Left renal pelvis (tissue), 4 donors: ENCODE measurements at regions not wholly inside any gene's neighbourhood (a gene's known extent, or its start where the extent isn't known, plus 50 kb on each side); places are given as distances from the start of the nearest gene placed in this dataset.

Experiments used
- DNase-seq, 4 donors: peaks; one replicate each; pipeline ENCODE4 v3.0.0-alpha.2; 2013; ENCODE audit warnings: low read depth in 4 of 4, low spot score in 3 of 4

DNA sequence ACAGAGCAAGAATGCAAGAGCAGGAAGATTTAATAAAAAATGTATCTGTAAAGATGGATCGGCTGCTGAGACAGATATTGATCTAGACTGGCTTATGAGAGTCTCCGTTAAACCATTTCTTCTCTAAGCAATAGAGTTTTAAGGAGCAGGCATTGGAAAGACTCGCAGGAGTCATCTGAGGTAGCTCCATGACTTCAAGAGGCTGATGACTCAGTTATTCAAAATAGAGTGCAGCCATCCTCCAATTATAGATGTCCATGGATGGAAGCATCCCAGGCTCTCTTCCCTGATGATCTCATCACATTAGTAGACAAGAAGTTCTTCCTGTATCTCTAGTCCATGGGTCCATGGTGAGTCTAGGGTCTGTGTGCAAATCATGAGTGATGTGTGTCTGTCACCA is 638.3 kb upstream of the TMEM132C start:
- no peak for DNase-seq

DNA sequence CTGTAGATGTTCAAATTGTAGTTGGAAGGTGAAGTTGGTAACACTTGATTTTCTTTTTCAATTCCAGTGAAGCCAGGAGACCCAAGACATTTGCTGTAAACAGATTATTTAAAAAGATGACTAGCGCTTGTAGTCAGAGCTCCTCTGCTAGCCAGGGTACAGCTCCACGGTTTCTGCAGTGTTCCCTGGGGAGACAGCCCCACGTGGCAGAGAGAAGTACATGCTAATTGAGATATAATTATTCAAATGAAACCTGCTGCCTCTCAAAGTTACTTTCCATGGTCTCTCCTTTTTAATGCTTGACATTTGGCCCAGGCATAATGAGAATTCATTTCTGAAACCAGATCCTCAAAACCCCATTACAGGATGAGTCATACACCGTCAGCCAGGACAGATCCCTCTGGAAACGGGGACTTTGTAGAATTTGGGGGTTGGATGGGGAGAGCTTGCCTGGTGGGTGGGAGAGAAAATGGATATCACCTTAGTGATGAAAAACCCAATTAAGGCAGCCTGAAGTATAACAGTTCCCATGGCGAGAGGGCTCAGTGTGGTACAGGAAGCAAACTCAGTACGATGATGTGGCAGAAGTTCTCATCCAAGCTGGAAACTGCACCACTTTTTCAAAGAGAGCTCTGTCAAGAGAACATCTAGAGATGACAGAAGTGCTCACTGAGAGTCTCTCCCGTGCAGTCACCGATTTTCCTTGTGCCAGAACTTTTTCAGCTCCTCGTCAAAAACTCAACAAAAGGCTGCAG is 637.7 kb upstream of the TMEM132C start:
- no peak for DNase-seq

DNA sequence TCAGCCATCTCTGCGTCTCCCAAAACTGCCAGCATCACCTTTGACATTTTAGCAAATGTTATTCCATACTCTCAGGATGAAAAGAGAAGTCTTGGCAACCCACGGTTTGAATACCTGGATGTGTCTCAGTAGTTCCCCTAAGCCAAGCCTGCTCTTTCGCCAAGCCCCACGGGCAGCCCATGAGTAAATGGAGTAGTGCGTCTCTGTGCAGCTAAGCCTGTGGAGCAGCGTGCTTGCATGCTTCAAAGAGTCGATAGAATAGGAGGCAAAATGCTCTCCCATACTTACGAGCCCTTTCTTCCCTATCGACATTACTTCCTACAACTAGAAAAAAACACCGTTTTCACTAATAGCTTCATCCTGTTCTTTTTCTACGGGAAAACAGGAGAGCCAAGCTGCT is 634.5 kb upstream of the TMEM132C start:
- no peak for DNase-seq

DNA sequence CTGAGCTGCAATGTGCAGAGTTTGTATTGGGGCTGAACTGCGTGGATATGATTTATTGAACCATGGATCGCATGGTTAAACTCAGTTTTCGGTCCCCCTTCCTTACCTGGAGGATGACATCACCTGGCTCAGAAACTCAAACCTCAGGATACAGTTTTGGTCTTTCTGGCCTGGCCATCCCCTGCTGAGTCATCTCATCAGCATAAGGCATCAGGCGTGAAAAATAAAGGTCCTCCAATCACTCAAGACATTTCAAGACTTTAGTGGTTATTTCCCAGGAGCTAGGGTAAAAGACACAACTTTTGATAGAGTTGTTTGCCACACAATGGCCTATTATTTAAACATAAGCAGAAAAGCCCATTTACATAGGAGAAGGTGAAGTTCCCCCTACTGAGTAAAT is 631.1 kb upstream of the TMEM132C start:
- no peak for DNase-seq

DNA sequence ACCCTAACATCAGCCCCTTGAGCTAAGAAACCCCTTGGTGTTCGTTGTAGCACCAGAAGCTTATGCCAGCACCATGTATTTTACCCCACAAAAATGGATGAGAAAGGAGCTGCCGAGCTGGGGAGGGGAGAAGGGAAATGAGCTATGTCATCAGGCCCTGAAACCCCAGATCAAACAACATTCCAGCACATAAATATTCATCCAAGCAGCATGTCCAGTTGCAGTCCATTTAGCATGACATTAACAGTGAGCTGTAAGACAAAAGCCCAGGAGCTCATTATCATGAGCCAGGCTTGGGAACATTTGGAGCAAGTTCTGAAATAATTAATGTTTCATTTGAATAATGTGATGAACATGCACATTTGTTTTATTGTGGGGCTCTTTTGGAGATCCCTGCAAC is 630.1 kb upstream of the TMEM132C start:
- no peak for DNase-seq

DNA sequence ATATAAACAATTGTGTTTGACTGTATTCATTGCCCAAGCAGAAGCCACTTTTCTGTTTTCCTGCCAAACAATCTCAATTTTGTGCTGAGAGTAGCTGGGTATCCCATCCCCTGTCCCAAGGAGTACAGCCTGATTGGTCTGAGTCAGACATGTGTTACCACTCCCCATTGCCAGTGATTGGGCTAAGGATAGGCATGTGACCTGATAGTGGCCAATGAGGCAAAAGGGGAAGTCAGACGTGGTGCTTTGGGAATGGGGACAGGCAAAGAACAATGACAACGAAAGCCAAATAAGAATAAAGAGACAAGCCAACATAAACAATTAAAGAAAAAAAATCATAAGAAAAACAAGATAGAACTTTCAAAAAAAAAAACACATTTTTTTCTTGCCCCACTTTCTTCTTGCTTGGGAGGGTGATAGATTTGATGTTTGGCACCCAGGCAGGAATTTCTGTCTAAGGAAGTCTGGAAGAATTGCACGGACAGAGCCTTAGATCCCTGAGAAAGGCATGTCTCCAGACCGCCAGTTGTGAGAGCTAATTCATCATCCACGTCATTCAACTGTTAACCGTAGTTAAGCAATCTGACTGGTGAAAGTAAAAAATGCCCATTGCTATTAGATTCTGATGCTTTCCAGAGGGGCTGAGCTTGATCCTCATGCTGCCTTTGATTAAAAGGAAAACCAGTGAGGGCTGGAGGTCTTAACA is 626.6 kb upstream of the TMEM132C start:
- DNase-seq, result no peak

DNA sequence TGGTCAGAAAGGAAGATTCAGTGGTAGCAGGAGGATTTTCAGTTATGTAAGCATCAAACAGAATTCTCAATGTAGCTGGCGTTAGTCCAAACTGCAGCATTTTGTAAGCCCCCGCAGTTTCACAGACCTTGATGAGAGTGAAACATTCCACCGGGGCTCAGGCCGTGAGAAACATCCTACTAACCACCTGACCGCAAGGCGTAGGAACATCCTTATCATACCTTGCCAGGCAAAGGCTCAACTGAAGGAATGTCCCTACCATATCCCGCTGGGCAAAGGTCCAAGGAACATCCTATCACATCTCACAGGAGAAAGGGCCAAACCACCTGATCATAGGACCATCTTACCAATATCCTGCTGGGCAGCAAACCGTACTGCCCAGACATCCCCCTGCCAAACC is 624.8 kb upstream of the TMEM132C start:
- DNase-seq, result no peak

DNA sequence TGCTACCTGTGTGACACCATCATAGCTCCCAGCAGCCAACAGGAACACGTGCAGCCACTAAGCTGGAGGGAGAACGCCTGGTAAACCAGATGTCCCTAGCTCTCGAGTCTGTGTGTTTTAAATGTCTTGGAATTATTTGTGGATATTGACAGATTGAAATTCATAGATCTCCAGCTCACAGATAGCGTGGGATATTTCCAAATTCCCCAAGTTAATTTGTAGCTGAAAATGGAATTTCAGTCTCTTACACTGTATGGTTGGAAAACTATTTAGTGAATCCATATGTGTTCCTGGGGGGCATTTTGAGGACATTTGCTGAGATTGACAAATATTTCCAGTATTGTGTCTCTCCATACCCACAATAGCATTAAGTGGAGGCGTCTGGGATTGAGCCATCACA is 618.6 kb upstream of the TMEM132C start:
- DNase-seq, result no peak

DNA sequence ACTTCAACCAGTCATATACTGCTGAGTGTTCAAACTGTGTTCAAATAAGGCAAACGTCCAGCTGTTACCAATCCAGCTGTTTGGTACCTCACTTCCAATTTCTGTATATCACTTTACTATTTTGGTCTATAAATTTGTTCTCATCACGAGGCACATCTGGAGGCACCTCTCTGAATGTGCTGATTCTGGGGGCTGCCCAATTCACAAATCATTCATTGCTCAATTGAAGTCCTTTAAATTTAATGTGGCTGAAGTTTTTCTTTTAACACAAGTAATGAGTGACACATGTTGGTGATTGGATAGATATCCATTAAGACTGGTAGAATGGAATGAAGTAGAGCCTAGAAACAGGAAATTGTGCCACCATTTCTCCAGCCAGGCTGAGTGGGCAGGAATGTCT is 617.0 kb upstream of the TMEM132C start:
- no peak for DNase-seq

DNA sequence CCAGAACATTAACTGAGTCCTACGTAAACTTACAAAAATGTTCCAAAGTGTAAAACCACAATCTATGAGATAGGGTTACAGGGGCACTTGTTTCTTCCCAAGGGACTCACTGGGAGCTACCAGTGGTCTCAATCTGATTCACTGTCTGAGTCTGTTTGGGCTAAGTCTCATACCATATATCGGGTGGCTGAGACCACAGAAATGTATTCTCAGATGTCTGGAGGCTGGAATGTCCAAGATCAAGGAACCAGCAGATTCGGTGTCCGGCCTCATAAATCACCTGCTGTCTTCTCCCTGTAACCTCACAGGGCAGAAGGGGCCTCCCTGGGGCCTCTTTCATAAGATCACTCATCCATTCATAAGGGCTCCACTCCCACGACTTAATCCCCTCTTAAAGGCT is 616.3 kb upstream of the TMEM132C start:
- DNase-seq, result no peak

DNA sequence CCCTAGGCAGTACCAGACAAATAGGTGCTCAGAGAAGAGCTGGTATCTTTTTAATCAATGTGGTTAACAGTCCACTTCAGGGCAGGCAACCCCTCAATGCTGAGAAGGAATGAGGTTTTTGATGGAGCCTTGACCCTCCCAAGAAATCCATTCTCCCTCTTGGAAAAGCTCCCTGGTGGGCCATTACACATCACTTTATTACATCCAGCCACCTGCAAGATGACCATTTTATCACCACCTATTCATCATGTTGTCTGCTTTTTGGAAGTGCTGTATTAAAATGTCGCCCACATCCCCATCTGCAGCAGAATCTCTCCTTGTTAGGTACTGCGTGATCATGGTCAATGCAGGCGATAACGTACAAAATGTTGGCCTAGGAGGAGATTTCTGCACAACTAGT is 614.7 kb upstream of the TMEM132C start:
- no peak for DNase-seq

DNA sequence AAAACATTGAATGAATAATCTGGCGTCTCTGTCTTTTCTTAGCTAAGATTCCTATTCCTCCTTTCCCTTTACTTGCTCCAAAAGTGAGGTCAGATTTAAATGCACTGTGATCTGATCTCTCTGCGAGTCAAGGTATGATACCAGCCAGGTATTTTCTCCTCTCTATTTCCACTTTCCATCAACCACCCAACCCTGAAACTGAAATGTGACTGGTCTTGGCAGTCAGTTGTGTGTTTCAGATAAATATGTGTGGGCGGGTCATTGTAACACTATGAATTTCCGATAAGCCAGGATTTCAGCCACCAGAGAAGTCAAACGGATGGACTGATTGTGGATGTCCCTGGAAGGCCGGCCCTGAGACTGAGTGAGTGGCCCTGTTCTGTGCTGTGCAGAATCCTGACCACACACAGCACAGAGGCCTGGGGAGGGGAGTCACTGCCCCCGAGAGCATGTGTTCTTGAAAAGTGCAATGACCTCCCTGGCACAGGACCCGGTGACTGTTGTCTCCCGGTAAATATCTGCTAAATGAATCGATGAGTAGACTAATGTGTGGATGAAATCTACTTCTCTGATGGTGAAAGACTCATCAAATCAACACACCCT is 612.5 kb upstream of the TMEM132C start:
- DNase-seq, result no peak

DNA sequence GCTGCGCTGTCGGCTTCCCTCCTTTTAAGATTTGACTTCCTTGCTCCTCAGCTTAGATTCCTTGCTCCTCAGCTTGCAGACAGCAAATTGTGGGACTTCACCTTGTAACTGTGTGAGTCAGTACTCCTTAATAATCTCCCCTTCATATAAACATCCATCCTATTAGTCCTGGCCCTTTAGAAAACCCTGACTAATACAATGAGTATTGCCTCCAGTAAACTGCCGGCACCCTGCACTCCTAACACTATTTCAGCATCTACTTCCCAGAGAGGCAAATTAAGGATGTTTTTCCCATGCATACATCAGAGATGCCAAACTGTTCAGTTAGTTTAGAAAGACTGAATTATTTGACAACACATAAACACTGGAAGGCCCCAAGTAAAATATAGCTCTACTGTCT is 611.3 kb upstream of the TMEM132C start:
- DNase-seq, result no peak

DNA sequence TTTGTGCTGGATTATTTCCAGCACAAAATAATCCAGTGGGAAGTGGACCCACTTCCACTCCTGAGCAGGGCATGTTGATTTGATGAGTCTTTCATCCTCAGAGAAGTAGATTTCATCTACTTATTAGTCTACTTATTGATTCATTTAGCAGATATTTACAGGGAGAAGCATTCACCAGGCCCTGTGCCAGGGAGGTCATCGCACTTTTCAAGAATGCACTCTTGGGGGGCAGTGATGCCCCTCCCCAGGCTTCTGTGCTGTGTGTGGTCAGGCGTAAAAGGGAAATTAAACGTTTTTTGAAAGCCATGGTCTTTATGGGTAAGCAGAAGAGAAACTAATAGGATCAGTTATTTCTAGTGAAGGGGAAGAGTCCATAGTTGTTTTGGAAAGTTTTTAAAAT is 610.7 kb upstream of the TMEM132C start:
- no peak for DNase-seq

DNA sequence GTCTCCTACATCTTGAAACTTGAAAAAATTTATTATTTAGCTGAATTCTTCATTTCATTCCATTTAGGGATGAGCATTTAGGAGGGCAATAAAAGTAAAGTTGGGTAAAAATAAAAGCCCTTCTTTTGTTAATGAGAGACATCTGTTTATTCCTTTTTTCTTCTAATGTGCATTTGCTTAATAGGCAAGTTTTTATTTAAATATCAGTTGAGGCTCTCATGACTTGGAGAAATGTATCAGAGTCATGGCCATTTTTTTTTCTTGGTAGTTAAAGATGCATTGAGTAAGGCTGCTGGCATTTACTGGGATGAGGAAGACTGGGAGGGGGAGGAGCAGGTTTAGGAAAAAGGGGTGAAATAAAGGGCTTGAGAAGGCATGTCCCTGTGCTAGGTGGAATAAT is 609.9 kb upstream of the TMEM132C start:
- no peak for DNase-seq

DNA sequence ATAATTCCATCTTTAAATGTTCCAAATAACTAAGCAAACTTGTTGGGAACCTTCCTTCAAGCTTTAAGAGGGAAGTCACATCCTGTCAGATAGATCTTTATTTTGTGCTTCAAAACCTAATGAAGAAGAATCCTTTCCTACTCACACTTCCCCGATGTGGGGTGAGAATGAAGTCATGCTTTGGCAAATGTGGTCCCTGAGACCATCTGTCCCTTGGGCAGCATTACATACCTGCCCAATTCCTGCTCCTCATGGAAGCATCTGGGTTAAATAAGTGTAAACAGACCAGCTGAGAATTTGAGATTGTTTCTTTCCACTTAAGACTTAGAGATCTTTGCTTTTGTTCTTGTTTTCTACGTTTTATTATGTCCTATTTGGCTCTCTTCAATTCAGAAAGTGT is 606.0 kb upstream of the TMEM132C start:
- DNase-seq, result no peak

DNA sequence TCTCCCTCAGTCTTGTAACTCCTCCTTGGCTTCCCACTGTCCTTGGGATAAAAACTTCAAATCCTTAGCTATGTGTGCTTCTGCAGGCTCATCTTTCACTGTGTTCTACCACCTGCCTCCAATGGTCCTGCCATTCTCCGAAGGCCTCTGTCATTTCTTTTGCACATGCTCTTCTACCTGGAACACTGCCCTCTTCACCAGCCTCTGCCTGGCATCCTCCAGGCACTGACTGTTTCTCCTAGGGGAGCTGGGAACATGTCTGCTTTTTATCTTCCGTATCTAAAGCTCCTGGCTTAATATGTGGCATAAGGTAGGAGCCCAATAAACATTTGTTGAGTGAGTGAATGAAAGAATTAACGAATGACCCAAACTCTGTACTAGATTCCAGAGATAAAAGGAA is 603.3 kb upstream of the TMEM132C start:
- no peak for DNase-seq

DNA sequence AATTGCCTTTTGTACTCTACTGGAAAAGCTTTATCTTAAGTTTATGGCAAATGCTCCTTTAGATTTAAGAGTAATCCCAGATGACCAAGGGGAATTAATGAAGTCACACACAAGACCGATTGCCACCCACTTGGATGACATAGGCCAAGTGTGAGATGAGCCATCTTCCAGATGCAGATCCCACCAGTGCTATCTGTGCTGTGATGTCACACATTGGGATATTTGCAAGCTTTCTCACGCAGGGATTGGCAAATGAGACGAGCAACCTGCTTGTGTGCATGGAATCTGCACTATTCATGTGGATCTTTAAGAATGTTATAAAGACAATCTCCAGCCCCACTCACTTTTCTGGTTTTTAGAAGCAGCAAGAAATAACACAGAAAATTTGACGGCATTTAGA is 602.1 kb upstream of the TMEM132C start:
- DNase-seq, result no peak

DNA sequence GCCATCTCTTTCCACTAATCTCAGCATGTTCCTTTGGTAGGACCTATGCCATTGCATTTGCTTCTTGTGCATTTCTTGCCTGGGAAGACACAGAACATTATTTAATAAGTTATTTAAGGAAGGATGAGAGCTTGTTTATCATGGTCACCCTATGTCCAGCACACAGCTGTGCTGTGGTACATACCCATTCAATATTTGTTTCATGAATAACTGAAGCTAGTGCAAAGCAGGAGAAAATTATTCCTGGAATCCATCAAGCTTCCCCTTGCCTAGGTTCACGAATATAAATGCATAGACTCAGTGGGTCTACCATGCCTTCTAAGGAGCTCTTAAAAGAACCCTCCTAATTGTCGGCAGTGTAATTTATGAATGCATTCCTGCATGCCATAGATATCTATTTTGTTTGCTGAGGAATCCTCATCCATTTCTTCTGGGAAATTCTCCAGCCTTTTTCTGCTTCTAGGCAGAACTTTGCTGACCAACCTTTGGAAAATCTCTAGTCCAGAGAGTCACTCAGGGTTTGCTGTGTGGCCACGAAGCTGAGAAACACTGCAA is 599.8 kb upstream of the TMEM132C start:
- DNase-seq, result no peak

DNA sequence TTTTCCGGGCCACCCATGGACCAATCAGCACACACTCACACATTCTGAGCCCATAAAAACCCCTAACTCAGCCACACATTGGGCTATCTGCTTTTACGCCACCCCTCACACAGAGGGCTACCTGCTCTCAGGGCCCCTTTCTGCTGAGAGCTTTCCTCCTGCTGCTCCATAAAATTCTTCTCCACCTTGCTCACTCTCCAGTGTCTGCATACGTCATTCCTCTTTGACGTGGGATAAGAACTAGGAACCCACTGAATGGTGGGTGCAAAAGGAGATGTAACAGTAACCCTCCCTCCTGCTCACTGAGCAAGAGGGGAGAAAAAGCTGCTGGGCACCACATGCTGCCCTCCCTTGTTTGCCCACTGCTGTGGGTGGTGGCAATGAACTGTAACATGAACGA is 596.7 kb upstream of the TMEM132C start:
- DNase-seq, result no peak

DNA sequence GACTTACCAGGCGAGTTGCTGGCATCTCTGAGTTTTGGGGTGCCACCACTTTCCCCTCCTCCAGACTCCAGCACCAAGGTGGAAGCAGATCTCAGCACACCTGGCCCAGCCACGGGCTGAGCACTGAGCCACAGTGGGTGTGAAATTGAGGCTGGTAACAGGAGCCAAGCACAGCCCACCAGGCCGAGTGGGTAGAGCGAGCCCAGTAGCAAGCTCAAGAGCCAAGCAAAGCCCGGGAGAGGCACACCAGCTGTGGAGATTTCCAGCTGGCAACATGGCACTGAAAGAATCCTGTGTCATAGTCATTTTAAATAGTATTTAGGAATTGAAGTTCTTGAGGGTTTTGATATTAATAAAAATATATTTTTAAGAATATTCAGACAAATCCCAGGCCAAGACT is 596.2 kb upstream of the TMEM132C start:
- DNase-seq, result no peak

DNA sequence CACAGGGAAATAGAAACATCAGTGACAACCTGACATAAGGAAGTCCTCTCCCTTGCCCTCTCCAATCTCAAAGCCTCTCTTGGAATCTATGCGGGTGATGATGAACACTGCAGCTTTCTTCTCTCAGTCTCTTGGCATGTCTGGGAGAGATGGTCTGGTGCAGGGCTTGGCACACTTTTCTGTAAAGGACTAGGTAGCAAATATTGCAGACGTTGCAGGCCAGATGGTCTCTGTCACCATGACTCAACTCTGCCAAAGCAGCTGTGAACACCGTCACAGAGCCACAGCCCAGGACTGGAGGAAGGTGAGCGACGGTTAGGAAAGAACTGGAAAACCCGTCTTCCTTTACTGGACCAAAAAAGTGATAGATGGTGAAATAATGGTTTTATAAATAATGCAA is 591.0 kb upstream of the TMEM132C start:
- no peak for DNase-seq
